ENCODE measurements at regions not wholly inside any gene's neighbourhood (a gene's known extent, or its start where the extent isn't known, plus 50 kb on each side); places are given as distances from the start of the nearest gene placed in this dataset.

DNA sequence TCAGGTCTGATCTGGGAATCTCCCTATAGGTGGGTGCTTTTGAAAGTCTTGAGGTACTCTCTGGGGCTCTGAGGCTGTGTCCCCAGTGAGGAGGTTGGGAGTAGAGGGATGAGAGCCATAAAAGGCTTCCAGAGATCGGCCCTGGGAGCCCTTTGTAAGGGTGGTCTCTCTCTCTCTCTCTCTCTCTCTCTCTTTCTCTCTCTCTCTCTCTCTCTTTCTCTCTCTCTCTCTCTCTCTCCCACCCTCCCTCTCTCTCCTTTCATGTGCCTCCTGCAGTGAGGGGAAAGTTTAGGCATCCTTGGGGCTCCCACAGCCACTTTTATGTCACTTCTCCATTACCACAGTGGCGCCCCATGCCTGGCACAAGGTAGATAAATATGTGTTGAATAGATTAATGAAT, 271.3 kb upstream of the N4BP1 start:
- TF ChIP-seq EZH2 (IDR thresholded peaks at IDR 0.05; ENCODE audit: borderline replicate concordance, insufficient read depth, low read depth, low read length, poor library complexity, severe bottlenecking) (no peak), CTCF (IDR thresholded peaks at IDR 0.05) (no peak)

All from B cell (primary cell).